ENCODE measurements at regions not wholly inside any gene's neighbourhood (a gene's known extent, or its start where the extent isn't known, plus 50 kb on each side); places are given as distances from the start of the nearest gene placed in this dataset.

DNA sequence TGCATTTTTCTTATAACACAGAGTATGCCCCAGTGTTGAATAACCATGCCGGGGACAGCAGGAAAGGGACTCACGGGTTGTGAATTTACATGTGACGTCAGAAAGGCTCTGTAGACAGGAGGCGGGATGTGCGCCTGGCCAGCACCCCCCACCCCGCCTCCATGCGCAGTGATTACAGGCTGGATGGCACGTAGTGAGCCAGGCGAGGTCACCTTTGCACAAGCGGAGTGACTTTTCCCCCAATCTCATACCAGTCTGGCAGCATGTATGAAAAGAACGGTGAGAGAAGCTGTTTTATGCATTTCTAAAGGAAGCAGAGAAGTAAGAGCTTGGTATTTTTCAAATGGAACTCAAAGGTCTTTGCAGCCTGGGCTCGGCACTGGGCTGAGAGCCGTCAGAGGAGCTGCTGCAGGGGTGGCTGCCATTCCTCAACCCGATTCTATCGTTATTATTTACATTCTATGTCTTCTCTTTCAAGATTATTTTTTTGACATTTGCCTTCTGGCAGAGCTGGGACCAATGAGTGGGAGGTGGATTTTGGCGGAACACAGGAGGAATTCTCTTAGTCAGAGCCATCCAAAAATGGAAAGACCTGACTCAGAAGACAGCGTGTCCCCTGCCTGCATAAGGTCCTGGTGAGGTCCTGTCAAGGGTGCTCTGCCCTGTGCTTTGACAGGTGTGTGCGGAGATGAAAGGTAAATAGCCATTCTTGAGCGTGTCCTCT lies 115.6 kb upstream of the SLC45A1 start:
- peak; percentile 92 for DNase-seq

DNA sequence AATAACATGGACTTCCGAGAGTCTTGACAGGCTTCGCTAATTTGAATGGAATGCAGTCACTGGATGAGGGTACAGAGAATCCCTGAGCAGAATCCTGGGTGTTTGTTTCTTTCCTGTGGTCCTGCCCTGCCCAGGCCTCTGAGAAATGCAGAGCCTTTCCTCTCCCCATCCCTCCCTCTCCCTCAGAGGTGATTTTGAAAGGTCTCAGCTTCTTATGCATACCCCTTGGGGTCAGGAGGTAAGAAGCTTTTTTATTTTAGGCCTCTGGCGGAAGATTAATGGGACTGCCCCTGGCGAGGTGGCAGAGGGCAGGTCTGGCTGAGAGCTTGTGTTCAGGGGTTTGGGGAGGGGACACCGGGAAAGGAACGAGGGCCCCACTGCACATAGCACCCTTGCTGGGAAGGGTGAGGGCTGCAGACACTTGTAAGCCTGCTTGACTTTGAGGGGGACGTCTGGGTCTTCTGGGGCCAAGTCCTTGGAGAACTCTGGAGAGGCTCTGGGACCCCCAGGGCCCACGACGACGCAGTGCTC lies 116.5 kb upstream of the SLC45A1 start:
- peak; percentile 39 for DNase-seq

DNA sequence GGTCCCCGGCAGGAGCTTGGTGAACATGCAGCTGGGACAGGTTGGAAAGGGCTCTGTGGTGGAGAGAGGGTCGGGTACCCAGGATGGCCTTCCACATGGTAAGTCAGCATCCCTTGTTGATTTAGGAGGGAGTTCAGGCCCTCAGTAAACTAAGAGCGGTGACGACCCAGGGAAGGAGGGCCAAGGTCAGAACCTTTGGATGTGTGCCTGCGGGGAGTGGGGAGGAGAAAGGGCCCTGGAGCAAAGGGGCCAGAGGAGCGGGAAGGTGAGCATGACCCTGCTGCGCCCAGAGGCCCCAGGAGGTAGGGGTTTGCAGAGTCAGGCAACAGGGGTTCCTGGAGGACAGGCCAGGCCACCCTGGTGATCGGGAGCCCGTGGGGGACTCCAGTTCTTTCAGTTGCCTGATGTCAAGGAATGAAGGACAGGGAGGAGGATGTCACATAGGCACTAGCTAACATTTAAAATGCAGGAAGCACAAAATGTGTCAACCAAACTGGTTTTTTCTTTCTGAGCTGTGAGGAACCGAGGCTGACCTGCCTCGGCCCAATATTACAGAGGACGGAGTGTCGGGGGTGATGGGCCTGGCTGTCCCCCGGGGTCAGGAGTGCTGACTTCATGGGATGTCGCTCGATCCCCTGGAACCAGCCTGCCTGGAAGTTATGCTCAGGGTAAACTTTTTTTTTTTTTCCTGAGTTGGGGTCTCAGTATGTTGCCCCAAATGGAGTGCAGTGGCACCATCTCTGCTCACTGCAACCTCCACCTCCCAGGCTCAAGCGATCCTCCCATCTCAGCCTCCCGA lies 117.4 kb upstream of the SLC45A1 start:
- DNase-seq = no peak

DNA sequence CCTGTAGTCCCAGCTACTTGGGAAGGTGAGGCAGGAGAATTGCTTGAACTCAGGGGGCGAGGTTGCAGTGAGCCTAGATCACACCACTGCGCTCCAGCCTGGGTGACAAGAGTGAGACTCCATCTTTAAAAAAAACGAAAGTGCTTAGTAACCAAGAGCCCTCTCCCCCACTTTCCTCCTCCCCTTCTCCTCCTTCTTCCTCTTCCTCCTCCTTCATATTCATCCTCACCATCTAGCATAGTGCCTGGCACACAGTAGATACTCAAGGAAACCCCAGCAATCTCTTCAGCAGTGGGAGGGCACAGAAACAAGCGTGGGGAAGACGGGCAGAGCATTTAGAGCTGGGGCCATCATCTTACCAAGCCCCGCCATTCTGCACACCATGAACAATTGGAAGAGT lies 119.4 kb upstream of the SLC45A1 start:
- DNase-seq = no peak

DNA sequence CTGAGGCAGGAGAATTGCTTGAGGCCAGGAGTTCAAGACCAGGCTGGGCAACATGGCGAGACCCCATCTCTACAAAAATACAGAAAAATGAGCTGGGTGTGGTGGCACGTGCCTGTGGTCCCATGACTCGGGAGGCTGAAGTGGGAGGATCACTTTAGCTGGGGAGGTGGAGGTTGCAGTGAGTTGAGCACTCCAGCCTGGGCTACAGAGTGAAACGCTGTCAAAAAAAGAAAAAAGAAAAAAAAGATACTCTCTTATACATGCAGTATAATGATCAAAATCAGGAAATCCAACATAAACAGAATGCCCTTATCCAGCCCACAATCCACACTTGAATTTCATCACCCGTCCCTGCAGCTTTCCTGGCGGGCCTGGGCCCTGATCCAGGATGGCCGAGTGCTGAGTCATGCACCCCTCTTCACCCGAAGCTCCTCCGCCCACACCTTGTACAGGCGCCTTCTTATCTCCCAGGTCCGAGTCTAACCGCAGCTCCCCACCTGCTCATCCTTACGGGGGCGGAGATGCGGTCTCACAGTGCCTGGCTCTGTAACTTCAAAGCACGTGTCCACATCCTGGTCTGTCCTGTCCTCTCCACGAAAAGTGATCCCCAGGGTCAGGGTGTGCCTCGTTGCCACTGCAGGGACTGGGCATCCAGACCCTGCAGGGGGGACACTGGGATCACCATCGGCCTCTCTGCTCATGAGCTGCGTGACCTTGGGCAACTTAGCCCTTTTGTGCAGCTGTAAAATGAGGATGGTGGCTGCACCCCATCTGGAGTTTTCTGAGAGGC lies 120.2 kb upstream of the SLC45A1 start:
- DNase-seq = peak; percentile 89

DNA sequence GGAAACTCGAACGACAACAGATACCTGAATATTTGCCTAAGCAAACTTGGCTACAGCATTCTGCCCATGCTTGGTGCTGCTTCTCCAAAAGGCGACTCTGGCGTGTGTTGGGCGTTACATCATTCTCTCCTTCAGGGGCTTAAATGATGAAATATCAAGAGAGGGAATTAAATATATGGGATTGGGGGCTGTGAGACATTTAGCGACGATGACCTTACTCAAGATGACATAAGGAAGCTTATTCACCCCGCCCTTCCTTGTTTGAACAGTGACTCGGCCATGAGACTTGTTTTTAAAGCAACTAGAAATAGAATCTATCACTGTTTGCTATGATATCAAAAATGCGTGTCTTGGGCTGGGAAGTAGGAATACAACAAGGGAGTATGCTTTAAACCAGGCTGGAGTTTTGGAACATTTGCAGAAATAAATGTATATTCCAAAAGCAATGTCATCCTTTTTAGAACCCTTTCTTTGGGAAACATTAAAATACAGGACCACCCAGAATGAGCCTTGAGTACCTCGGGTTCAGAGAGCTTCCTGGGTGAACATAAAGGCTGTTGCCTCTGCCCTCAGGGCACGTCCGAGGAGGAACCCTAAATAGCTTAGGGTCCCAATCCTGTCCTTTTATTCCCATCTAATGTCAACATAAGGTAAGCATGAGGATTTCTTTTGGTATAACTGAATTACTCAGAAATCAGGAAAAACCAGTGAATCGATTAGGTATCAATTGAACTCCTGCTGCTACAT lies 123.3 kb upstream of the SLC45A1 start:
- DNase-seq = peak; percentile 79

DNA sequence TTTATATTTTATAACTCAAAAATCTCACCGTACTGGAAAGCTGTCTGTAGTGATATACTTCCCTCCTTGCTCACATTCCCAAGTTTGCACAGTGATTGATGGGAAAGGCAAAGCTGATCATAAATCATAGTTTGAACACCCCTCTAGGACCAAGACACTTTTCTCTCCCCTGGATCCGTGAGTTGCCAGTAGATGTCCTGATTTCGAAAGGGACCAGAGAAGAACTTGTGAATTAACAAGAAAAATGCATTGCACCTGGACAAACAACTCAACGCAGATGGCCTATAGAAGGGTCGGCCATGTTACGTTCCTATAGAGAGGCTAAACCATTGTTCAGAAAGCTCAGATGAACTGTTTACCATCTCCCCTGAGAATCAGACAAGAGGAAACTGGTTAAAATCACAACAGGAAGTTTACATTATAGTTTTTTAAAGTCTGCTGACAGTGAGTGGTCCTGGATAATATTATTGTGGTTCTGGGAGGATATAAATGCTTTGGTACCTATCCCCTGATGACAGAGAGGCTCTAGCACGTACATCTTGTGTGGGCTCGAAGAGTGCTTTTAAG lies 124.0 kb upstream of the SLC45A1 start:
- DNase-seq = no peak

DNA sequence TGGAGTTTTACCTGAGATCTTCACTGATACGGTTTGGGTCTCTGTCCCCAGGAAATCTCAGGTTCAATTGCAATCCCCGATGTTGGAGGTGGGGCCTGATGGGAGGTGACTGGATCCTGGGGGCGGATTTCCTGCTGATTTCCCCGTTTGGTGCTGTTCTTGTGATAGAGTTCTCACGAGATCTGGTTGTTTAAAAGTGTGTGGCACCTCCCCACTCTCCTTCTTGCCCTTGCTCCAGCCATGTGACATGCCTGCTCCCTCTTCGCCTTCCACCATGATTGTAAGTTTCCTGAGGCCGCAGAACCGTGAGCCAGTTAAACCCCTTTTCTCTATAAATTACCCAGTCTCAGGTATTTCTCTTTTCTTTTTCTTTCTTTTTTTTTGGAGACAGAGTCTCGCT lies 126.4 kb upstream of the SLC45A1 start:
- DNase-seq = no peak

DNA sequence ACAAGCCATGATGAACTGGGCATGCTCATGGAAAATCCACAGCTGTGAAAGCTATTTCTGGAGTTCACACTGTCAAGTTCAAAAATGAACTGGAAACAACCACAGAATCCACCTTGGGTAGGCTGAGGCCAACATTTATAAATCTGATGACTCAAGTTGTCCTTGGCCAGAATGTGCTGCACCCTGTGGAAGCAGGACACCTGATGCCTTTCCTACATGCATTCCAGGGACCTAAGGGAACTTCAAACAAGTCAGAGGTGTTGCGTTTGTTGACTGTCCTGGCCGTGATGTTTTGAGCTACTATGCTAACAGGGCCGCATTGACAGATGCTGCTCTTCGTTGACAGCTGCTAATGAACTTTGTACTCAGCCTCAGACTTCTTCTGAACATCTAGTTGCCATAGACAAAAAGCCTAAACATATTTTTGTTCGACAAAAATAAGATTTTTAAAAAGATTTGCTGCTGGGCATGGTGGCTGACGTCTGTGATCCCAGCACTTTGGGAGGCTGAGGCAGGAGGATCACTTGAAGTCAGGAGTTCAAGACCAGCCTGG lies 127.9 kb upstream of the SLC45A1 start:
- no peak for DNase-seq

DNA sequence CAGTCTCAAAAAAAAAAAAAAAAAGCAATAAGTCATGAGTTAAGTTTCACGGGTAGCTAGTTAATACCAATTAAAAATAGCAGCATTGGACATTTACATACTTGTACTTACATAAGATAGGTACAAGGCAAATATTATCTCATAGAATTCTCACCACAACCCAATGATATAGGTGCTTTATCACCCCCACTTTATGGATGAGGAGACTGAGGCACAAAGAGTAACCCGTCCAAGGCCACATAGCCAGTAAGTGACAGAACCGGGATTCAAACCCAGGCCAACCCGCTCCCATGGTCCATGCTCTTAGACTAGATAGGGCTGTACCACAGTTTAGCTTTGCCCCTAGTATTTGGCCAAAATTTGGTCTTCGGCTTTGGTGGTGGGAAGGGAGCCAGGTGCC lies 132.5 kb upstream of the SLC45A1 start:
- no peak for DNase-seq

DNA sequence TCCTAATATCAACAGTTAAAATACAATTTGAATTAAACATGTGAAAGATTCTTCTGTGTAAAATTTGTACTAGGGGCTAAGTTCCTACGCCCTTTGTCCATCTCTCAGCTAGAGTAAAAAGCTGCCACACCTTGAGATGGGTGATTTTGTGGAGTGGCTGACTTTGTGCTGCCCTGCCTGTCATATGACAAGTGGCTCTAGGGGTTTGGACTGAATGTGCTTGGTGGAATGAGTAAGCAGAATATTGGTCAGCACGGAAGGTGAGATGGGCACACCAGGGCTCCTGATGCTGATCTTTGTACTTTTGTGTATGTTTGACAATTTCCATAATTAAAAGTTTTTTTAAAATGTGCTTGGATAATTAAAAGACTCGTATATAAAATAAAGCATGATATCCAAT lies 133.6 kb upstream of the SLC45A1 start:
- no peak for DNase-seq

DNA sequence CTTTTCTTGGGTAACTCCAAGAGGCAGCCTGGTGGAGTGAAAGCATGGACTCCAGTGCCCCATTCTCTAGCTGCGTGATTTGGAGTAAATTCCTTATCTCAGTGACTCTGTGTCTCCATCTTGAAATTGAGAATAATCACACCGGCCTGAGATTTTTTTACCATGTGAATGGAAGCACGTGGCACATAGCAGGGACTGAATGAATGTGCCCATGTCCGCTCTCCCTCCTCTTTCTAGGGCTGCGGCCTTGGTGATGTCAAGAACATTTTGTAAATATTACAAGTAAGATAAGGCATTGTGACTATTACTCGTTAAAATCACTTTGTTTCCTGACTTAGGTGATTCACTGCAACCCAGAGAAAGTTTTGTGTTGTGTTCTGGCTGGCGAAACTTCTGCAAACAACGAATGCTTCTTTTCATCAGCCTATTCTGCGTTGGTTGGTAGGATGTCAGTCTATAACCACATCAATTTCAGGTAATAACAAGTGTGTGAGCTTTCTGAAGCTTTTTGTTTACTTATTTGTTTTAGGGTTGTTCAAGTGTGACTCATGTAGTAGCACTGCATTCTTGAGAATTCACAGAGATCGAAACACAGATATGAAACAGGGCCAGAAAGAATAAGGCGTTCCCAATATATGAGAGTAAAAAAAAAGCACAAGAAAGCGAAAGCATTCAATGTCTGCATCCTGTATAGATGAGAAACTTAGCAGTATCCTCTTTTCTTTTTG lies 135.7 kb upstream of the SLC45A1 start:
- peak; percentile 60 for DNase-seq

DNA sequence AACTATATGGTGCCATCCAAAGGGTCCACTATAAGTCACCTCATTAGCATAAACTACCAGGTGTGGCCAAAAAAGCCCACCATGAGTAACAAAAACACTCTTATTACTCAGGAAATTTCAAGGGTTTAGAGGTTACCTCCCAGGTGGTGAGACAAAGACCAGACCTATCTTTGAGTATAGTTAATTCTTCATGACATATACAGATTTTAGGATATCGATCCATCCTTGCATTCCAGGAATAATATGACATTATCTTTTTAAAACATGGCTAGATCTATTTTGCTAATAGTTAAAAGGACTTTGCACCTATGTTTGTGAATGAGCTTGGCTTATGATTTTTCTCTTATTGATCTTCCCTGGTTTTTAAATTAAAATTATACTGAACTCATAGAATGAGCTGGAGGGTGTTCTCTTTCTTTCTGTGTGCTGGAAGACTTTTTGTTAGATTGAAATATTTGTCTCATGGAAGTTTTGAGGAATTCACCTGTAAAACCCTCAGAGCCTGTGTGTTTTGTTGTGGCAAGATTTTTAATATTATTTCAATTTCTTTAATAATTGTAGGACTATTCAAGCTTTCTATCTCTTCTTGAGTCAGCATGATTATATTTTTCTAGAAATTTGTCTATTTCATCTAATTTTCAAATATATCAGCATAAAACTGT lies 138.7 kb upstream of the SLC45A1 start:
- DNase-seq = no peak

DNA sequence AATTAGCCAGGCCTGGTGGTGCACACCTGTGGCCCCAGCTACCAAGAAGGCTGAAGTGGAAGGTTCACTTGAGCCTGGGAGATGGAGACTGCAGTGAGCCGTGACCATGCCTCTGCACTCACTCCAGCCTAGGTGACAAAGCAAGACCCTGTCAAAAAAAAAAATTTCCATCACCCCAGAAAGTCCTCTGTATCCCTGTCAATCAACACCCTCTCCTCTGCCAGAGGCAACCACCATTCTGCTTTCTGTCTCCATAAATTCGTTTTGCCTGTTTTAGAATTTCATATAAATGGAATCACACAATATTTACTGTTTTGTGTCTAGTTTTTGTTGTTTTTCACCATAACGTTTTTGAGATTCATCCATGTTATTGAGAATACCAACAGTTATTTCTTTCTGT lies 141.6 kb upstream of the SLC45A1 start:
- DNase-seq = no peak

DNA sequence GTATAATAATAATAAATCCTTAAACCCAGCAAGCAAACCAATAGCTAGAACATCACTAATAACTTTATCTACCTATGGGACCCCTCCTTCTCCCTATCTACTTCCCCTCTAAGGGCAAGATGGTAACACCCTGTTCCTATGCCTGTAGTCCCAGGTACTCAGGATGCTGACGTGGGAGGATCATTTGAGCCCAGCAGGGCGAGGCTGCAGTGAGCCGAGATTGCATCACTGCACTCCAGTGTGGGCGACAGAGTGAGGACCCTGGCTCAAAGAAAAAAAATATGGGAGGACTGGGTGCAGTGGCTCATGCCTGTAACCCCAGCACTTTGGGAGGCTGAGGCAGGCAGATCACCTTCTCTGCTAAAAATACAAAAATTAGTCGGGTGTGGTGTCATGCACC lies 143.1 kb upstream of the SLC45A1 start:
- DNase-seq = no peak

DNA sequence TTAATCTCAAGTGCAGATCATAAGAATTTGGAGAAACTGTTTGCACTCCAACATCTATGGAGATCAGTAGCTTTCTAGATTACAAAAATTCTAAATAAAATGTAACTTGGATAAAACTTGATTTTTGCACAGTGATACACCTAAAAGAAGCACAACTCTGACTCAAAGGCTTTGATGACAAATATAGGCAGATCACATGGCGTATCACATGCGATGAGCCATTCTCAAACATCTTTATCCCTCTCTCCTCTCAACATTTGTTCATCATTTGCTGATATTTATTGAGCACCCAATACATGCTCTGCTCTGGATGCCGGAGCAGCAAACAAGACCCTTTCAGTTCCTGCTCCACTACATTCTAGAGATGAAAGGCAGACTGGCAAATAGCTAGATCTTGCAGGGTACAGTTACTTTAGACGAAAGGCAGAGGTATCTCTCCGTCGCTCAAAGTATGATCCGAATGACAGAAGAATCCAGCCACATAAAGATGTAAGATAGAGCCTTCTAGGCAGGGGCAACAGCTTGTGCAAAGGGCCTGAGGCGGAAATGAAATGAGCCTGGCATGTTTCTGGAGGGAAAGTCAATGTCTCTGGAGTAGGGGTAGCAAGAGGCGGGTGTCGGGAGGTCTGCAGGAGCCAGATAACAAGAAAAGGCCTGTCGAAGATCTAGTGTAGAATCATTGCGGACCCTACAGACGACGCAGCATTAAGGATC lies 145.8 kb upstream of the ERRFI1 start:
- peak; percentile 31 for DNase-seq

DNA sequence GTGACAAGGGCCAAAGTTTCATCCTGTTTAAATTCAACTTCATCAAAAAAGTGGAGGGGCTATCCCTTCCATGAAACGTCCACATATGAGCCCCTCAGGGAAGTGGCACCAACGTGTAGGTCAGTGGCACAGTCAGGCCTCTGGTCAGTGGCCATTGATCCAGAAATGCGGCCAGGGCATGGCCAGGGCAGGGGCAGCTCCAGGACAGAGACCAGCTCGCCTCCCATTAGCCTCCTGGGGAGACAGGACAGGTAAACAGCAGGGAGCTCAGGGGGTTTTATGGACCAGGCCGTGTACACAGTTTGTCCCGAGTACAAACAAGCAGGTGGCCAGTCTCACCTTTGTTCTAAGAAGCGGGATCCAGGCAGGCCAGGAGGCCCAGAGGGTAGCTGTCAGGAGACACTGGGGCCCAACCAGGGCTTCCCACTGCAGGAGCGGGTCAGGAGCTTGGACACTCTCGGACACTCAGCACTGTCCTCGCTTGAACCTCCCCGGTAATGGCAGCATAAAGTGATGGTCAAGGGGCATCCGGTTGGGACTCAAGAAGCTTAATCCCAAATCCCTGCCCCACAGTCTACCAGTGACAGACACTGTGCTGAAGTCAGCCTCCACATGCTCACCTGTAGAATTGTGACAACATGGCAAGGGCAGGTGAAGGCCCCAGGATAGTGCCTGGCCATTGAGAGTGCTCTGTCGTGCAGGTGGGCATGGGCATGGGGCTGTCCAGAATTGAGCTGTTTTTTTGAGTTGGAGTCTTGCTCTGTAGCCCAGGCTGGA lies 144.1 kb upstream of the ERRFI1 start:
- no peak for DNase-seq

DNA sequence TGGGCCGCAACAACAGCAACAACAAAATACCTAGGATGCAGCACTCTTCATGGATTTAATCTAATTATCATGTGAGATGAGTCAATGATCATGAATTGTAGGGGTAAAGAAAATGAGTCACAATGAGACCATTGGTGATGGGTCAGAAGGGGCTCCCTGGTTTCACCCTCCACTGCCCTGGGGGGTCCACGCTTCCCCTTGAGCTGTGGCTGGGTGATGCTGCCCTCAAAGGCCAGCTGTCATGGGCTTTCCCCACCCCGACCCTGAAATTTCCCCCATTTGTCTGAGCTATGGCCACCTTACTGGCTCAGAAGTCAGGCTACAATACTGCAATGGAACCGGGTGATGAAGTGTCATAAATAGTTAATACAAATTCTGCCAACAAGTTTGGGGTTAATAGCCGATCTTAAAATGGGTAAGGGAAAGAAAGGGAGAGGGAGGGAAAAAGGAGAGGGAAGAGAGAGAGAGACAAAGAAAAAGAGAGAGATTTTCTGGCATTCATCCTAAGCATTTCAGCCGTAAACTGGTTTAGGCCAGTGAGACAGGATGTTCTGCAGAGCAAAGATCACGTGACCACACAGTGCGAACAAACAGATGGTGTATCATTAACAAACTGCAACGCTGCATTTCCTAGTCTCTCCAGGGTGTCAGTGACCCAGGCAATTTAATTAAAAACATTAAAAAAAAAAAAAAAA lies 143.4 kb upstream of the ERRFI1 start:
- DNase-seq = peak; percentile 91

DNA sequence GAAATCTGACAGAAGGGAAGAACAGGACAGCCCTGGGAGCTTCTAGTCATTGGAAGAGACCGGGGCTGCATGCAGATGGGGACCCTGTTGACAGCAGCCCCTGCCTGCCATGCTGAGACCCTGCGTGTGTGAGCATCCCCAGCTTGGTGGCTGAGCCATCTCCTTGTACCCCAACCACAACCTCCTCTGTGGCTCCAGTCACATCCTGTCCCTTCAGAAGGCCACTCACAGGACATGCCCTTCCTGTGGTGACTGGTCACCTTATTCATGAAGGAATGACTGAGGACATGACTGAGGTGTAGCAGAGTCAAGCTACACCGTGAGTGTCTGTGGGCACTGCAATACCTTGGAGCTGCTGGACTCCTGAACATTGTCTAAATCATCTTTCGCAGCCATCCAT lies 141.8 kb upstream of the ERRFI1 start:
- DNase-seq = no peak

All from fibroblast of skin of right biceps (primary cell).